SK-N-MC (cell line): ENCODE measurements at regions not wholly inside any gene's neighbourhood (a gene's known extent, or its start where the extent isn't known, plus 50 kb on each side); places are given as distances from the start of the nearest gene placed in this dataset.

Experiments used
- FOXP2 ChIP-seq: optimal IDR thresholded peaks from 2 replicates; pipeline ENCODE3; 2011; ENCODE audit warnings: mild to moderate bottlenecking, moderate library complexity; ENCODE audit not compliant: insufficient read depth; ENCODE audit errors: extremely low read length, control extremely low read depth
- POLR2AphosphoS5 ChIP-seq: IDR thresholded peaks from 2 replicates; pipeline ENCODE4 v1.6.1; 2012; ENCODE audit warnings: mild to moderate bottlenecking, low read depth, low read length, borderline replicate concordance

DNA sequence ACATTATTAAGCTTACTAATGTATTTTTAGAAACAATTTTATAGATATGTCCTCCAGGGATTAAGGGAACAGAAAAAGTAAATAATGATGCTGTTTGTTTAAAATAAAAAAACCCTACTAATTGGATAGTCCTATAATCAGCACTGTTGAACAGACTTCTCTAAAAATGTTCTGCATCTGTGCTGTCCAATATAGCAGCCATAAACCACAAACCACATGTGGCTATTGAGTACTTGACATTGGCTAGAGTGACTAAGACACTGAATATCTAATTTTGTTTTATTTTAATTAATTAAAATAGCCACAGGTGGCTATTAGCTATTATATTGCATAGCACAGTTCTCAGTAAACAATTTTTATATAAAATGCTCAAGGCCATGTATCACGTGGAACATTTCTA, 210.4 kb downstream of the DPY19L2 start:
- TF ChIP-seq FOXP2 (no peak), POLR2AphosphoS5 (no peak)
